HepG2 (cell line): ENCODE measurements at regions not wholly inside any gene's neighbourhood (a gene's known extent, or its start where the extent isn't known, plus 50 kb on each side); places are given as distances from the start of the nearest gene placed in this dataset.
A peak's percentile ranks its signal among the peaks of the same experiment; 100 is the strongest.

Experiments
- AGO2 ChIP-seq: fragments of 200-400 bp; formaldehyde crosslinking; optimal IDR thresholded peaks from 2 replicates; pipeline ENCODE3; 2017; ENCODE audit warnings: mild to moderate bottlenecking, low read depth, low read length, moderate library complexity
- ARID5B ChIP-seq: IDR thresholded peaks from 2 replicates; pipeline ENCODE4 v1.4.0; 2020; ENCODE audit warnings: mild to moderate bottlenecking, missing genetic modification reagents
- ASH2L ChIP-seq: fragments of 300-600, 200-600 bp; sonication (generic); IDR thresholded peaks from 2 replicates; pipeline ENCODE4 v1.7.0; 2017; ENCODE audit warnings: low read depth, mild to moderate bottlenecking, moderate library complexity, mixed read lengths, low read length; ENCODE audit not compliant: insufficient read length
- ATF4 ChIP-seq, 2 experiments: fragments of 450-650 bp in 1 of 2; sonication (generic) in 1 of 2; formaldehyde crosslinking; IDR thresholded peaks; 2 replicates each; pipeline versions ENCODE4 v1.5.0 to v1.8.0; 2020 to 2022; ENCODE audit warnings: mild to moderate bottlenecking in 1 of 2, missing genetic modification reagents in 1 of 2
- ATF7 ChIP-seq, 2 experiments: fragments of 450-650 bp in 1 of 2; sonication (generic) in 1 of 2; formaldehyde crosslinking in 1 of 2; IDR thresholded peaks; 2 replicates each; pipeline versions ENCODE4 v1.4.0 to v1.6.1; 2016 to 2020; ENCODE audit warnings: antibody characterized with exemption in 1 of 2, mild to moderate bottlenecking in 1 of 2, missing genetic modification reagents in 1 of 2
- IKZF1 ChIP-seq: fragments of 450-650 bp; IDR thresholded peaks from 2 replicates; pipeline ENCODE4 v1.7.1; 2016
- LCORL ChIP-seq, 2 experiments: fragments of 450-650 bp in 1 of 2; sonication (generic) in 1 of 2; formaldehyde crosslinking in 1 of 2; IDR thresholded peaks; 2 replicates each; pipeline versions ENCODE4 v1.5.0 to v1.6.1; 2017 to 2020; ENCODE audit warnings: antibody characterized with exemption in 1 of 2, missing genetic modification reagents in 1 of 2
- MBD4 ChIP-seq: IDR thresholded peaks from 2 replicates; pipeline ENCODE4 v1.6.1; 2012; ENCODE audit warnings: low read length, inconsistent platforms, borderline replicate concordance
- NR2F6 ChIP-seq, 2 experiments: IDR thresholded peaks; 2 replicates each; pipeline ENCODE4 v1.6.1; 2016; ENCODE audit warnings: antibody characterized with exemption in 1 of 2, mild to moderate bottlenecking in 1 of 2
- POLR2A ChIP-seq, 2 experiments: IDR thresholded peaks; 2 replicates each; pipeline ENCODE4 v1.6.1; 2011; ENCODE audit warnings: low read depth in 2 of 2, low read length in 2 of 2, mild to moderate bottlenecking in 1 of 2, moderate library complexity in 1 of 2; ENCODE audit not compliant: insufficient read depth in 1 of 2
- SMAD3 ChIP-seq: sonication (generic); formaldehyde crosslinking; IDR thresholded peaks from 2 replicates; pipeline ENCODE4 v1.4.0; 2020; ENCODE audit warnings: missing genetic modification reagents
- ZBTB46 ChIP-seq: sonication (generic); formaldehyde crosslinking; IDR thresholded peaks from 2 replicates; pipeline ENCODE4 v1.4.0; 2020; ENCODE audit warnings: mild to moderate bottlenecking, missing genetic modification reagents, borderline replicate concordance
- ZNF230 ChIP-seq: sonication (generic); formaldehyde crosslinking; IDR thresholded peaks from 2 replicates; pipeline ENCODE4 v1.4.0; 2020; ENCODE audit warnings: mild to moderate bottlenecking, missing genetic modification reagents
- ZNF354B ChIP-seq: sonication (generic); formaldehyde crosslinking; IDR thresholded peaks from 2 replicates; pipeline ENCODE4 v1.8.0; 2022; ENCODE audit warnings: mild to moderate bottlenecking, missing genetic modification reagents
- ZNF414 ChIP-seq: sonication (generic); formaldehyde crosslinking; IDR thresholded peaks from 2 replicates; pipeline ENCODE4 v1.5.0; 2020; ENCODE audit warnings: missing genetic modification reagents
- ZNF644 ChIP-seq: IDR thresholded peaks from 2 replicates; pipeline ENCODE4 v1.6.1; 2016; ENCODE audit warnings: low read depth
- ZNF687 ChIP-seq: sonication (generic); formaldehyde crosslinking; IDR thresholded peaks from 2 replicates; pipeline ENCODE4 v1.5.1; 2020; ENCODE audit warnings: mild to moderate bottlenecking, missing genetic modification reagents, moderate library complexity

- TF ChIP-seq ZNF687 (peak; percentile 51), ATF7 (IDR thresholded peaks at IDR 0.05) (peak; percentile 69), ATF7 (CRISPR knock-in tag; IDR thresholded peaks at IDR 0.05) (no peak), NR2F6 (IDR thresholded peaks at IDR 0.05) (peak; percentile 60), NR2F6 (CRISPR knock-in tag; IDR thresholded peaks at IDR 0.05) (peak; percentile 74; the same call in 1 of the 2 replicates), ASH2L (peak; percentile 92), SMAD3 (CRISPR knock-in tag) (peak; percentile 63; the same call in 1 of the 2 replicates), IKZF1 (no peak), ZNF644 (CRISPR knock-in tag) (peak; percentile 75), ZBTB46 (CRISPR knock-in tag) (0 out of 2 replicates have a peak, but pooled peaks have one; percentile 28), AGO2 (no peak), LCORL (IDR thresholded peaks at IDR 0.05) (peak; percentile 82), LCORL (CRISPR knock-in tag; IDR thresholded peaks at IDR 0.05) (peak; percentile 95), POLR2A (IDR thresholded peaks at IDR 0.05; ENCODE audit: insufficient read depth in 1 of 2, low read depth in 2 of 2, low read length in 2 of 2) (peak in 1 of 2 experiments; percentile 39; a peak in 1 of 4 replicates), MBD4 (no peak), ZNF414 (CRISPR knock-in tag) (peak; percentile 78; the same call in 1 of the 2 replicates), ARID5B (peak; percentile 89), ZNF354B (CRISPR knock-in tag) (0 out of 2 replicates have a peak, but pooled peaks have one; percentile 64), ATF4 (CRISPR knock-in tag; IDR thresholded peaks at IDR 0.05) (peak; percentile 90 to 99), ZNF230 (CRISPR knock-in tag) (0 out of 2 replicates have a peak, but pooled peaks have one; percentile 50)
Observed at GRCh38 chr1:93758842-93759515, 77.3 kb upstream of the BCAR3 start (continued).
